ENCODE measurements at regions not wholly inside any gene's neighbourhood (a gene's known extent, or its start where the extent isn't known, plus 50 kb on each side); places are given as distances from the start of the nearest gene placed in this dataset.
"Not testable (repeated sequence)": the region's sequence is repeated elsewhere in the genome, so short reads cannot be mapped to it uniquely, and the experiment has no call there.

GRCh38 chr6:90678049-90678779 is 91.3 kb upstream of the MAP3K7 start:
- H3K36me3 ChIP-seq (ENCODE audit: insufficient read depth in 1 of 2, low read depth in 1 of 2) = no peaks in the 10 kb centered on the region
- WGBS, 3 donors = 53 to 63% (median 60%) methylated on average over 10 of the region's 10 CpGs
- ATAC-seq (no peak), DNase-seq (no peak)
- no peaks in the 10 kb centered on the region for H3K27me3 ChIP-seq (ENCODE audit: insufficient read depth in 3 of 3, low read length in 2 of 3)
- no peak overlapping the region for H3K27ac ChIP-seq
- intact Hi-C loops (cut with DNase I) = no loop called here
- H3K4me1 ChIP-seq = no peaks in the 10 kb centered on the region
- H3K4me3 ChIP-seq = no peak overlapping the region
- H3K9me3 ChIP-seq = no peaks in the 10 kb centered on the region
- no peak for TF ChIP-seq CTCF (IDR thresholded peaks at IDR 0.05)

- intact Hi-C loops (cut with DNase I) = no loop called here
Measured at GRCh38 chr6:90677440-90677839, 90.6 kb upstream of the MAP3K7 start.

GRCh38 chr6:90676516-90677300 is 89.8 kb upstream of the MAP3K7 start:
- Histone ChIP-seq H3K27me3 (ENCODE audit: insufficient read depth in 3 of 3, low read length in 2 of 3) (no peaks in the 10 kb centered on the region), H3K4me3 (no peak overlapping the region), H3K27ac (no peak overlapping the region), H3K9me3 (no peaks in the 10 kb centered on the region), H3K4me1 (no peaks in the 10 kb centered on the region), H3K36me3 (ENCODE audit: insufficient read depth in 1 of 2, low read depth in 1 of 2) (no peaks in the 10 kb centered on the region)
- DNase-seq (no peak), ATAC-seq (no peak)
- no peak for TF ChIP-seq CTCF (IDR thresholded peaks at IDR 0.05)
- intact Hi-C loops (cut with DNase I) = no loop called here
- WGBS, 3 donors = 50 to 54% (median 54%) methylated on average over 7 of the region's 7 CpGs

More at GRCh38 chr6:90677440-90677839, 90.6 kb upstream of the MAP3K7 start:
- Histone ChIP-seq H3K9me3 (no peaks in the 10 kb centered on the region), H3K27ac (no peak overlapping the region), H3K4me3 (no peak overlapping the region), H3K27me3 (ENCODE audit: insufficient read depth in 3 of 3, low read length in 2 of 3) (no peaks in the 10 kb centered on the region), H3K4me1 (no peaks in the 10 kb centered on the region), H3K36me3 (ENCODE audit: insufficient read depth in 1 of 2, low read depth in 1 of 2) (no peaks in the 10 kb centered on the region)
- ATAC-seq = no peak
- TF ChIP-seq CTCF (IDR thresholded peaks at IDR 0.05) = no peak
- DNase-seq = no peak
- WGBS, 3 donors = 63 to 78% (median 68%) methylated on average over 4 of the region's 4 CpGs

- H3K36me3 ChIP-seq (ENCODE audit: insufficient read depth in 1 of 2, low read depth in 1 of 2); intact Hi-C loops (cut with DNase I): not testable (repeated sequence)
- WGBS, 3 donors = 82 to 92% (median 86%) methylated on average over 5 to 8 of the region's 8 CpGs
Measured at GRCh38 chr6:90675107-90675506, 88.2 kb upstream of the MAP3K7 start.

GRCh38 chr6:90674077-90674476 is 87.2 kb upstream of the MAP3K7 start:
- DNase-seq; ATAC-seq; H3K36me3 ChIP-seq (ENCODE audit: insufficient read depth in 1 of 2, low read depth in 1 of 2); H3K27me3 ChIP-seq (ENCODE audit: insufficient read depth in 3 of 3, low read length in 2 of 3); H3K4me1 ChIP-seq; H3K27ac ChIP-seq; H3K4me3 ChIP-seq; intact Hi-C loops (cut with DNase I); H3K9me3 ChIP-seq: not testable (repeated sequence)
- WGBS, 3 donors = 50 to 55% (median 51%) methylated on average over 6 to 8 of the region's 9 CpGs

More at GRCh38 chr6:90675107-90675506, 88.2 kb upstream of the MAP3K7 start:
- ATAC-seq; H3K9me3 ChIP-seq; H3K4me1 ChIP-seq; H3K27me3 ChIP-seq (ENCODE audit: insufficient read depth in 3 of 3, low read length in 2 of 3); H3K4me3 ChIP-seq; H3K27ac ChIP-seq; DNase-seq: not testable (repeated sequence)
